Hepatocyte (in vitro differentiated cells): ENCODE measurements at regions not wholly inside any gene's neighbourhood (a gene's known extent, or its start where the extent isn't known, plus 50 kb on each side); places are given as distances from the start of the nearest gene placed in this dataset.

Experiments
- EZH2 ChIP-seq: fragments of 200-600 bp; sonication (generic); IDR thresholded peaks from 2 replicates; pipeline ENCODE4 v1.6.1; 2016; ENCODE audit warnings: antibody characterized with exemption, mild to moderate bottlenecking, borderline replicate concordance
- EZH2phosphoT487 ChIP-seq: fragments of 200-600 bp; sonication (generic); IDR thresholded peaks from one replicate; pipeline ENCODE4 v1.6.1; 2018; ENCODE audit warnings: antibody characterized with exemption, mild to moderate bottlenecking, low read depth, moderate library complexity; ENCODE audit not compliant: unreplicated experiment, severe bottlenecking
- TF ChIP-seq, protein P1 (sequence below): fragments of 200-600 bp; sonication (generic); IDR thresholded peaks from 2 replicates; pipeline ENCODE4 v1.5.1; 2016; ENCODE audit warnings: antibody characterized with exemption, mild to moderate bottlenecking; ENCODE audit not compliant: poor library complexity

DNA sequence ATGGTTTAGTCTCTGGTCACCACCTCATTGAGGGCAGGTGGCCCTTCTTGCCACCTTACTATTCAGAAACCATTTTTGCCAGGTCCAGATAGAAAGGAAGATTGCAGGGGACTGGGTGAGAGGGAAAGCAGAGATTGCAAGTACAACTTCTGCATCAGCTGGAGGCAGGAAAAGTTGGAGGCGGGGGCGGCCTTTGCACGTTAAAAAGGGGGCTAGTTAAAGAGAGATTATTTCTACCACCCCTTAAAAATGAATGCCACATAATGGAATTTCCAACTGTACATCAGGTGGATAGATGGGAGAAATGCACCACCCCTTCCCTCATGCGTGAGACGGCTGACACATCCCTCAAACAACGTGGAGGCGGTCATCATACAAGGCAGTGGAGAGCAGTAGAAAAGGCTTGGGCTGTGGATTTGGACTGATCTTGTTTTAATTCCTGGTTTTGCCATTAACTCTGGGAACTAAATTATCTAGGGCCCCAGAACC is 95.4 kb upstream of the CNKSR3 start:
- TF ChIP-seq, protein P1, sequence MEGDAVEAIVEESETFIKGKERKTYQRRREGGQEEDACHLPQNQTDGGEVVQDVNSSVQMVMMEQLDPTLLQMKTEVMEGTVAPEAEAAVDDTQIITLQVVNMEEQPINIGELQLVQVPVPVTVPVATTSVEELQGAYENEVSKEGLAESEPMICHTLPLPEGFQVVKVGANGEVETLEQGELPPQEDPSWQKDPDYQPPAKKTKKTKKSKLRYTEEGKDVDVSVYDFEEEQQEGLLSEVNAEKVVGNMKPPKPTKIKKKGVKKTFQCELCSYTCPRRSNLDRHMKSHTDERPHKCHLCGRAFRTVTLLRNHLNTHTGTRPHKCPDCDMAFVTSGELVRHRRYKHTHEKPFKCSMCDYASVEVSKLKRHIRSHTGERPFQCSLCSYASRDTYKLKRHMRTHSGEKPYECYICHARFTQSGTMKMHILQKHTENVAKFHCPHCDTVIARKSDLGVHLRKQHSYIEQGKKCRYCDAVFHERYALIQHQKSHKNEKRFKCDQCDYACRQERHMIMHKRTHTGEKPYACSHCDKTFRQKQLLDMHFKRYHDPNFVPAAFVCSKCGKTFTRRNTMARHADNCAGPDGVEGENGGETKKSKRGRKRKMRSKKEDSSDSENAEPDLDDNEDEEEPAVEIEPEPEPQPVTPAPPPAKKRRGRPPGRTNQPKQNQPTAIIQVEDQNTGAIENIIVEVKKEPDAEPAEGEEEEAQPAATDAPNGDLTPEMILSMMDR: no peak
- no peak for TF ChIP-seq EZH2
- no peak for TF ChIP-seq EZH2phosphoT487
